SK-N-MC (cell line): ENCODE measurements at regions not wholly inside any gene's neighbourhood (a gene's known extent, or its start where the extent isn't known, plus 50 kb on each side); places are given as distances from the start of the nearest gene placed in this dataset.

Experiments
- EZH2 ChIP-seq: fragments of 200-600 bp; sonication (generic); IDR thresholded peaks from one replicate; pipeline ENCODE4 v1.6.1; 2017; ENCODE audit warnings: antibody characterized with exemption
- FOXP2 ChIP-seq: optimal IDR thresholded peaks from 2 replicates; pipeline ENCODE3; 2011; ENCODE audit warnings: mild to moderate bottlenecking, moderate library complexity; ENCODE audit not compliant: insufficient read depth; ENCODE audit errors: extremely low read length, control extremely low read depth
- POLR2AphosphoS5 ChIP-seq: IDR thresholded peaks from 2 replicates; pipeline ENCODE4 v1.6.1; 2012; ENCODE audit warnings: mild to moderate bottlenecking, low read depth, low read length, borderline replicate concordance

- TF ChIP-seq EZH2 (no peak), FOXP2 (no peak), POLR2AphosphoS5 (no peak)
Observed at GRCh38 chr6:15735567-15736265, 72.9 kb upstream of the DTNBP1 start.
